Mesothelial cell of epicardium (in vitro differentiated cells): ENCODE measurements at regions not wholly inside any gene's neighbourhood (a gene's known extent, or its start where the extent isn't known, plus 50 kb on each side); places are given as distances from the start of the nearest gene placed in this dataset.

ENCODE experiments used
- DNase-seq, 2 experiments: peaks; one replicate each; pipeline ENCODE4 v3.0.0; 2021; ENCODE audit warnings: low spot score in 2 of 2; ENCODE audit not compliant: unreplicated experiment in 2 of 2
- H3K27ac Mint-ChIP-seq: 2 replicates; pipeline ENCODE4 v1.8.0; 2021; ENCODE audit warnings: mixed read lengths
- H3K27me3 Mint-ChIP-seq: 2 replicates; pipeline ENCODE4 v1.8.0; 2021; ENCODE audit warnings: low read depth, mixed read lengths
- H3K36me3 Mint-ChIP-seq: 2 replicates; pipeline ENCODE4 v1.8.0; 2021; ENCODE audit warnings: mixed read lengths
- H3K4me1 Mint-ChIP-seq: 2 replicates; pipeline ENCODE4 v1.8.0; 2021; ENCODE audit warnings: mixed read lengths
- H3K4me3 Mint-ChIP-seq: 2 replicates; pipeline ENCODE4 v1.8.0; 2021; ENCODE audit warnings: mild to moderate bottlenecking, moderate library complexity, mixed read lengths
- H3K9me3 Mint-ChIP-seq: 2 replicates; pipeline ENCODE4 v1.8.0; 2021; ENCODE audit warnings: mixed read lengths
- TF ChIP-seq, protein P1 (sequence below): fragments of 200-600 bp; sonication (generic); IDR thresholded peaks from one replicate; pipeline ENCODE4 v1.5.0; 2021; ENCODE audit warnings: antibody characterized with exemption; ENCODE audit not compliant: unreplicated experiment

DNA sequence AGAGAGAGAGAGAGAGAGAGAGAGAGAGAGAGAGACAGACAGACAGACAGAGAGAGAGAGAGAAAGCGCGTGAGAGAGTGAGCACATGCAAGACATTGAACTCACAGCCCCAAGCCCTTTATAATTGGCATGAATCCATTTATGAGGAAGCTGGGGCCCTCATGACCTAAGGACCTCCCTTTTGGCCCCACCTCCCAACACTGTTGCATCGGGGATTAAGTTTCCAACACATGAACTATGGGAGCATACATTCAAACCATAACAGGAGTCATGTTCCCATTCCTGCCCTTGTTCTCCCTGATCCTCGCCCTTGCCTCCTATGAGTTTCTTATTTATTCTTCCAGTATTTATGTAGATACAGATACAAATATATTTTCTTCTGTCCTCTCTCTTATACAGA lies 269.8 kb upstream of the ARX start:
- H3K9me3 Mint-ChIP-seq, result peaks cover 11% of the 10 kb centered on the region
- no peaks in the 10 kb centered on the region for H3K36me3 Mint-ChIP-seq
- DNase-seq, result no peak
- H3K4me3 Mint-ChIP-seq, result no peak overlapping the region
- H3K4me1 Mint-ChIP-seq, result no peaks in the 10 kb centered on the region
- H3K27ac Mint-ChIP-seq, result no peak overlapping the region
- peaks cover 32% of the 10 kb centered on the region for H3K27me3 Mint-ChIP-seq
- TF ChIP-seq, protein P1, sequence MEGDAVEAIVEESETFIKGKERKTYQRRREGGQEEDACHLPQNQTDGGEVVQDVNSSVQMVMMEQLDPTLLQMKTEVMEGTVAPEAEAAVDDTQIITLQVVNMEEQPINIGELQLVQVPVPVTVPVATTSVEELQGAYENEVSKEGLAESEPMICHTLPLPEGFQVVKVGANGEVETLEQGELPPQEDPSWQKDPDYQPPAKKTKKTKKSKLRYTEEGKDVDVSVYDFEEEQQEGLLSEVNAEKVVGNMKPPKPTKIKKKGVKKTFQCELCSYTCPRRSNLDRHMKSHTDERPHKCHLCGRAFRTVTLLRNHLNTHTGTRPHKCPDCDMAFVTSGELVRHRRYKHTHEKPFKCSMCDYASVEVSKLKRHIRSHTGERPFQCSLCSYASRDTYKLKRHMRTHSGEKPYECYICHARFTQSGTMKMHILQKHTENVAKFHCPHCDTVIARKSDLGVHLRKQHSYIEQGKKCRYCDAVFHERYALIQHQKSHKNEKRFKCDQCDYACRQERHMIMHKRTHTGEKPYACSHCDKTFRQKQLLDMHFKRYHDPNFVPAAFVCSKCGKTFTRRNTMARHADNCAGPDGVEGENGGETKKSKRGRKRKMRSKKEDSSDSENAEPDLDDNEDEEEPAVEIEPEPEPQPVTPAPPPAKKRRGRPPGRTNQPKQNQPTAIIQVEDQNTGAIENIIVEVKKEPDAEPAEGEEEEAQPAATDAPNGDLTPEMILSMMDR, result no peak

DNA sequence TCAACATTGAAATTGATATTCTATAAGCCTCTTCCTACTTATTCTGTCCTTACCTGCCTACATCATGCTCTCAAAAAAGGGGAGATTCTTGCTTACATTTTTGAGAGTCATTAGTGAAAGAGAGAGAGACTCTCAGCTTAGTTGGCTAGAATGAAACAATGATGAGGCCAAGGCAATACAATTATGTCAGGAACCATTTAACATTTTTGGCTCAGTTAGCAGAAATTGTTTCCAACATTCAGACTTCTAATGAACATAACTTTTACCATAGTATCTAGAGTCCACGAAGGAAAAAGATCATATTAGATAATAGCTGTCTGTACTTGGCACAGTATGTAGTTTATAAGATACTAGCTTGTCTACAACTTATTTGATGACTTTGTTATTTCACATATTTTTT lies 263.7 kb upstream of the ARX start:
- H3K4me1 Mint-ChIP-seq, result no peaks in the 10 kb centered on the region
- H3K27me3 Mint-ChIP-seq, result peaks cover 58% of the 10 kb centered on the region
- no peak overlapping the region for H3K27ac Mint-ChIP-seq
- H3K4me3 Mint-ChIP-seq, result no peak overlapping the region
- no peak for DNase-seq
- H3K9me3 Mint-ChIP-seq, result peaks cover 8% of the 10 kb centered on the region
- TF ChIP-seq, protein P1, result no peak
- no peaks in the 10 kb centered on the region for H3K36me3 Mint-ChIP-seq

DNA sequence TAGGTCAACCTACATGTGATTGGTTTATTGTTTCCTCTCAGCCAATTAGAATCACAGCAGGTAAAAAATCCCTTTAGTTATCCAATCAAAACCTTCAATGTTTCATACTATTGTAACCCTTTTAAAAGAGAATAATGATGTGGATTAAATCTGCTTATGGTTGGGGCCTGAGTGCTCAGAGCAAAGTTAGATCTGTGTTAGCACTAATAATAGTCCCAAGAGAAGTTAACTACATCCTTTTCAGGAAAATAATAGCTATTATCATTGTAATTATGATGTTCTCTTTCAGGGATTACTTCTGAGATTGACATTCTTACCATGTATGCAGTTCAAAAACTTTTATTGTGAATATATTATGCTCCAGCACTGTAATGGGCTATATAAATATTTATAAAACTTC lies 262.6 kb upstream of the ARX start:
- peaks cover 8% of the 10 kb centered on the region for H3K9me3 Mint-ChIP-seq
- no peak overlapping the region for H3K4me3 Mint-ChIP-seq
- no peak for DNase-seq
- H3K27me3 Mint-ChIP-seq, result peaks cover 59% of the 10 kb centered on the region
- H3K27ac Mint-ChIP-seq, result no peak overlapping the region
- no peaks in the 10 kb centered on the region for H3K36me3 Mint-ChIP-seq
- no peaks in the 10 kb centered on the region for H3K4me1 Mint-ChIP-seq
- TF ChIP-seq, protein P1, result no peak

DNA sequence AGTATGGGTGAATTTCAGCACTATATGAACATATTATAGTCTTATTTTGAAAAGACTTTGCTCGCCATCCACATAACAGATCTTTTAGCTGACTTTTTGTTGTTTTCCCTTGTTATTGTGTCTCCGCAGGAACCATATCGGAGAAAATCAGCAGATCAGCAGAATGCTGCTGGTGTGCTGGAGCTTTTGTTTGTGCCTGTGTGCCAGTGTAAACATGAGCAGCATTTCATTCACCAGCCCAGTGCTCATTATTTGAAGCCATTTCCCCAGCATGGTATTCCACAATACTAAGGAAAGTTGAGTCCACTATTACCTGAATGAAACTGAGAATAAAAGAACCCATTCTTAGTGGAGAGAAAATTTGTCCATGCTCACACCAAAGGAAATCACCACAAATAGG lies 261.8 kb upstream of the ARX start:
- no peak for DNase-seq
- peaks cover 8% of the 10 kb centered on the region for H3K9me3 Mint-ChIP-seq
- H3K4me1 Mint-ChIP-seq, result no peaks in the 10 kb centered on the region
- no peak overlapping the region for H3K4me3 Mint-ChIP-seq
- TF ChIP-seq, protein P1, result no peak
- H3K36me3 Mint-ChIP-seq, result no peaks in the 10 kb centered on the region
- H3K27me3 Mint-ChIP-seq, result peaks cover 61% of the 10 kb centered on the region
- no peak overlapping the region for H3K27ac Mint-ChIP-seq

DNA sequence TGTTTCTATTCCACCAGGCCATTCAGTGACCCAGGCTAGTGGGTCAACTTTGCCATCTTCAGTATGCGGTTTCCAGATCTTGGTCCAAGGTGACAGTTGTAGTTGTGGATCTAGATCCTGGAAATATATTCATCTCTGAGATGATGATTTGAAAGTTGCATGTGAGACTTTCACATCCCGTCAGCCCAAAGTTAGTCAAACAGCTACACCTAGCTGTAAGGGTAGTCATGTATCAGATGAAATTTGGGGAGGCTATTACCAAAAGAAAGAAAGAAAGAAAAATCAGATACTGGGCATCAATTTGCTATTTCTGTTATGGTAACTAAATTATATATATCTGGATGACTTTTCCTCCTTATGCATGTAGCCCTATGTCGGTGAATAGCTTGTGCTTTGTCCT lies 259.4 kb upstream of the ARX start:
- Mint-ChIP-seq H3K4me3 (no peak overlapping the region), H3K36me3 (no peaks in the 10 kb centered on the region), H3K4me1 (no peaks in the 10 kb centered on the region), H3K27ac (no peak overlapping the region), H3K27me3 (peaks cover 74% of the 10 kb centered on the region), H3K9me3 (peaks cover 15% of the 10 kb centered on the region)
- TF ChIP-seq, protein P1, result no peak
- no peak for DNase-seq

DNA sequence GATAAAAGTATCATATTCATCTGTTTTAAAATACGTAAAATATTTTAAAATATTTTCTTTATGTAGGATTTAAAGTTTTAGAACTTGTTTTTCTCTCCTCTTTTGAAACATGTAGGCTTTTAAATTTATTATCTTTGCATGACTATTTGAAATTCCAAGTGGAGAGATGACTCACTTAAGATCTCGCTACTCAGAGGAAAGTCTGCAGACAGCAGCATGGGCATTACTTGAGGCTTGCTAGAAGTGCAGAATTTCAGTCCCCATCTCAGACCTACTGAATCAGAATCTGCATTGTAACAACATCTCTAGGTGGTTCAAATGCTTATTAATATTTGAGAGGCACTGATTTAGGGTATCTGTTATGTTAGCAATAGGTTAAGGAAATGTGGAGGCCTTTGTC lies 225.7 kb upstream of the ARX start:
- Mint-ChIP-seq H3K27me3 (peaks cover 12% of the 10 kb centered on the region), H3K4me3 (no peak overlapping the region), H3K9me3 (peaks cover 20% of the 10 kb centered on the region), H3K4me1 (no peaks in the 10 kb centered on the region), H3K36me3 (no peaks in the 10 kb centered on the region), H3K27ac (no peak overlapping the region)
- TF ChIP-seq, protein P1, result no peak
- no peak for DNase-seq
